ENCODE measurements at regions not wholly inside any gene's neighbourhood (a gene's known extent, or its start where the extent isn't known, plus 50 kb on each side); places are given as distances from the start of the nearest gene placed in this dataset.

- DNase-seq (ENCODE audit: low read depth) = no peak
- no peak for TF ChIP-seq CTCF (IDR thresholded peaks at IDR 0.05; ENCODE audit: insufficient read depth, low read depth, low read length, missing control alignments)
- no peak overlapping the region for H3K4me3 ChIP-seq (ENCODE audit: low read length)
Measured at GRCh38 chr2:883803-884748, 66.6 kb upstream of the SNTG2 start.

DNA sequence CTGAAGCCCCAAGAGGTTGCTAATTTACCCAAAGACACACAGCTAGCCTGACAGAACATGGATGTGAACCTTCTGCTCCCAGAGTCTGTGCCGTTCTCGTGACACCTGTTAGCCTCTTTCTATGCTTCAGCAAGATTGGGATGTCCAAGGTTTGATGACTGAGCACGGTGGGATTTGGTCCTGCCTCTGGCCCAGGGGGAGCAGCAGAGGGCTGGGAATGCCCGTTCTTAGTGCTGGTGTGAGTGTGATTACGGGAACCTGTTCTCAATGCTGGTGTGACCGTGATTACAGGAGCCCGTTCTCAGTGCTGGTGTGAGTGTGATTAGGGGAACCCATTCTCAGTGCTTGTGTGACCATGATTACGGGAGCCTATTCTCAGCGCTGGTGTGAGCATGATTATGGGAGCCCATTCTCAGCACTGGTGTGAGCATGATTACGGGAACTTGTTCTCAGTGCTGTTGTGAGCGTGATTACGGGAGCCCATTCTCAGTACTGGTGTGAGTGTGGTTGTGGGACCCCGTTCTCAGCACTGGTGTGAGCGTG, 67.3 kb upstream of the SNTG2 start:
- H3K4me3 ChIP-seq (ENCODE audit: low read length) = no peak overlapping the region
- no peak for TF ChIP-seq CTCF (IDR thresholded peaks at IDR 0.05; ENCODE audit: insufficient read depth, low read depth, low read length, missing control alignments)
- no peak for DNase-seq (ENCODE audit: low read depth)

- no peak for DNase-seq (ENCODE audit: low read depth)
- no peak for TF ChIP-seq CTCF (IDR thresholded peaks at IDR 0.05; ENCODE audit: insufficient read depth, low read depth, low read length, missing control alignments)
- H3K4me3 ChIP-seq (ENCODE audit: low read length) = no peak overlapping the region
Measured at GRCh38 chr2:881204-881918, 69.3 kb upstream of the SNTG2 start.

DNA sequence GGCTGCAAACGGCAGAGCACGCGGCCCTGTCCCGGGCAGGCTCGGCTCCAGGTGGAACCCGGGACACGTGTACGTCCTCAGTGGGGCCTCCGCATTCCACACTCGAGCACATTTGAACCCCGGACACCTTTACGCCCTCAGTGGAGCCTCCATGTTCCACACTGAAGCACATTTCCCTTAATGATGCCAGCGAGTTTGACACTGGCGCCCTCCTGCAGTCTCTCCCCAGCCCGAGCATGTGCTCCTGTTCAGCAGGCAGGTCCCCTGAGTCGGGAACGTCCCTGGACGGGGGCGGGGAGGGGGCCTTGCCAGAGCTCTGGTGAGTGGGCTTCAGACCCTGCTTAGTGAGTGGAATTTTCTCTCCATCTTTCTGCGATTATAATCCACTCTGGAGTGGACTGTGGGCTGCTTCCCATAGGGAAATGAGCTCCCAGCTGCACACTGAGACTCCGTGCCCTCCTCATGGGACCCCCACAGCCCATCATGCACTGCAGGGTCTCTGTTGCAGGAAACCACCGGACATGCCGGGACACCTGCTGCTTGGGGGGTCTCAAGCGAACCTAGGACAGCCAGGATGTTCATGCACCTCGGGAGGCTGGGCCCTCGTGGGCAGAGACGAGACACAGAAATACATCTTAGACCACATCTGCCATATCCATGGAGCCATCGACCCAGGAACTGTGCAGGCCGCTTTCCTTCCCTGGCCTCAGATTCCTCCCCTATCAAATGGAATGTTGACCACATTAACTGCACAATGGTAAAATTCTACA, 70.3 kb upstream of the SNTG2 start:
- DNase-seq (ENCODE audit: low read depth) = no peak
- no peak overlapping the region for H3K4me3 ChIP-seq (ENCODE audit: low read length)
- no peak for TF ChIP-seq CTCF (IDR thresholded peaks at IDR 0.05; ENCODE audit: insufficient read depth, low read depth, low read length, missing control alignments)

DNA sequence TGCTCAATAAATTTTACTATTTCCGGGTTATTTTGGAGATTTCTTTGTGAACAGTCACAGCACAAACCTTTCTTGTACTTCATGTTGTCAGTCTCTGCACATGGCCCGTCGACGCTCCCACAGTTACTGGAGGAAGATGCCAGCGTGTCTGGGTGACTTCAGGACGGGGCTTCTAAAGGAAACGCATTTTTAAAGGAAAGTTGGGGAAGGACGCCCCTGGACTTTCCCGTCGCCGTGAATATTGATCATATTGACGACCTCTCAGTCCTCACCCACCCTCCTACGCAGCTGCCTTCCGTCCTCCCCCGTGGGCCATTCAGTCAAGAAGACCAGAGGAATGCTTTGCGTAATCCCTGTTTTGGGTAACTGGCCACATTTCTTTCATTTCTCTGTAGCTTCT, 71.1 kb upstream of the SNTG2 start:
- no peak overlapping the region for H3K4me3 ChIP-seq (ENCODE audit: low read length)
- no peak for DNase-seq (ENCODE audit: low read depth)
- TF ChIP-seq CTCF (IDR thresholded peaks at IDR 0.05; ENCODE audit: insufficient read depth, low read depth, low read length, missing control alignments) = no peak

GRCh38 chr2:878245-878930, 72.3 kb upstream of the SNTG2 start:
- no peak for DNase-seq (ENCODE audit: low read depth)
- TF ChIP-seq CTCF (IDR thresholded peaks at IDR 0.05; ENCODE audit: insufficient read depth, low read depth, low read length, missing control alignments) = no peak
- H3K4me3 ChIP-seq (ENCODE audit: low read length) = no peak overlapping the region

Measured in epithelial cell of esophagus (primary cell).